ENCODE measurements at regions not wholly inside any gene's neighbourhood (a gene's known extent, or its start where the extent isn't known, plus 50 kb on each side); places are given as distances from the start of the nearest gene placed in this dataset.
A peak's percentile ranks its signal among the peaks of the same experiment; 100 is the strongest.

- Mint-ChIP-seq H3K27ac (ENCODE audit: unreplicated experiment) (no peak overlapping the region), H3K4me3 (ENCODE audit: unreplicated experiment) (no peak overlapping the region), H3K4me1 (ENCODE audit: low read depth, unreplicated experiment) (peaks cover 12% of the 10 kb centered on the region), H3K9me3 (ENCODE audit: unreplicated experiment) (peaks cover 3% of the 10 kb centered on the region), H3K27me3 (ENCODE audit: low read depth, unreplicated experiment) (no peaks in the 10 kb centered on the region), H3K36me3 (ENCODE audit: low read depth, unreplicated experiment) (no peaks in the 10 kb centered on the region)
- H3K4me3 ChIP-seq (ENCODE audit: insufficient read depth, low read depth, low read length): peak overlapping the region; percentile 36
- FAIRE-seq: no peak
- H3K27ac ChIP-seq (ENCODE audit: low read depth, low read length): peak overlapping the region; percentile 58
- no peaks in the 10 kb centered on the region for H3K36me3 ChIP-seq (ENCODE audit: insufficient read depth, low read length)
- H3K9ac ChIP-seq (ENCODE audit: low read length): peak overlapping the region; percentile 46
- H3K79me2 ChIP-seq (ENCODE audit: insufficient read depth, low read length): no peaks in the 10 kb centered on the region
- no peaks in the 10 kb centered on the region for H3K9me3 ChIP-seq (ENCODE audit: insufficient read depth, low read depth, low read length)
- no peak for TF ChIP-seq CTCF (IDR thresholded peaks at IDR 0.05; ENCODE audit: insufficient read depth, low read depth, low read length)
- no peak for TF ChIP-seq EZH2 (IDR thresholded peaks at IDR 0.05; ENCODE audit: insufficient read depth, low read length)
- peak overlapping the region; percentile 79 for H3K4me2 ChIP-seq (ENCODE audit: low read length)
- H4K20me1 ChIP-seq (ENCODE audit: insufficient read depth, low read length): no peaks in the 10 kb centered on the region
- DNase-seq (ENCODE audit: low read depth): peak; percentile 30
- peak overlapping the region; percentile 54 for H2AFZ ChIP-seq (ENCODE audit: low read depth, low read length)
- peaks cover 8% of the 10 kb centered on the region for H3K4me1 ChIP-seq (ENCODE audit: insufficient read depth, low read length)
- no peaks in the 10 kb centered on the region for H3K27me3 ChIP-seq (ENCODE audit: insufficient read depth, low read length)
Measured at GRCh38 chr5:104345222-104346016, 782.8 kb upstream of the NUDT12 start.

- no peak overlapping the region for H2AFZ ChIP-seq (ENCODE audit: low read depth, low read length)
- TF ChIP-seq EZH2 (IDR thresholded peaks at IDR 0.05; ENCODE audit: insufficient read depth, low read length): no peak
- TF ChIP-seq CTCF (IDR thresholded peaks at IDR 0.05; ENCODE audit: insufficient read depth, low read depth, low read length): no peak
- H3K79me2 ChIP-seq (ENCODE audit: insufficient read depth, low read length): no peaks in the 10 kb centered on the region
- H3K27me3 Mint-ChIP-seq (ENCODE audit: low read depth, unreplicated experiment): no peaks in the 10 kb centered on the region
- H4K20me1 ChIP-seq (ENCODE audit: insufficient read depth, low read length): no peaks in the 10 kb centered on the region
- peak overlapping the region; percentile 36 for H3K4me3 ChIP-seq (ENCODE audit: insufficient read depth, low read depth, low read length)
- H3K4me1 ChIP-seq (ENCODE audit: insufficient read depth, low read length): peaks cover 8% of the 10 kb centered on the region
- DNase-seq (ENCODE audit: low read depth) (peak; percentile 68), FAIRE-seq (no peak)
- H3K4me2 ChIP-seq (ENCODE audit: low read length): peak overlapping the region; percentile 79
- no peak overlapping the region for H3K27ac Mint-ChIP-seq (ENCODE audit: unreplicated experiment)
- H3K9ac ChIP-seq (ENCODE audit: low read length): peak overlapping the region; percentile 46
- no peaks in the 10 kb centered on the region for H3K36me3 Mint-ChIP-seq (ENCODE audit: low read depth, unreplicated experiment)
- H3K27ac ChIP-seq (ENCODE audit: low read depth, low read length): peak overlapping the region; percentile 58
- H3K4me3 Mint-ChIP-seq (ENCODE audit: unreplicated experiment): no peak overlapping the region
- H3K4me1 Mint-ChIP-seq (ENCODE audit: low read depth, unreplicated experiment): peaks cover 16% of the 10 kb centered on the region
- H3K27me3 ChIP-seq (ENCODE audit: insufficient read depth, low read length): no peaks in the 10 kb centered on the region
- no peaks in the 10 kb centered on the region for H3K9me3 ChIP-seq (ENCODE audit: insufficient read depth, low read depth, low read length)
- no peaks in the 10 kb centered on the region for H3K9me3 Mint-ChIP-seq (ENCODE audit: unreplicated experiment)
- H3K36me3 ChIP-seq (ENCODE audit: insufficient read depth, low read length): no peaks in the 10 kb centered on the region
Measured at GRCh38 chr5:104344809-104345208, 782.2 kb upstream of the NUDT12 start.

GRCh38 chr5:104327801-104328200, 765.2 kb upstream of the NUDT12 start:
- TF ChIP-seq CTCF (IDR thresholded peaks at IDR 0.05; ENCODE audit: insufficient read depth, low read depth, low read length) (no peak), EZH2 (IDR thresholded peaks at IDR 0.05; ENCODE audit: insufficient read depth, low read length) (no peak)
- Histone ChIP-seq H3K4me1 (ENCODE audit: insufficient read depth, low read length) (no peaks in the 10 kb centered on the region), H3K4me2 (ENCODE audit: low read length) (no peak overlapping the region), H3K9ac (ENCODE audit: low read length) (no peak overlapping the region), H2AFZ (ENCODE audit: low read depth, low read length) (no peak overlapping the region), H3K9me3 (ENCODE audit: insufficient read depth, low read depth, low read length) (no peaks in the 10 kb centered on the region), H3K27ac (ENCODE audit: low read depth, low read length) (no peak overlapping the region), H3K36me3 (ENCODE audit: insufficient read depth, low read length) (no peaks in the 10 kb centered on the region), H3K4me3 (ENCODE audit: insufficient read depth, low read depth, low read length) (no peak overlapping the region), H3K27me3 (ENCODE audit: insufficient read depth, low read length) (no peaks in the 10 kb centered on the region), H3K79me2 (ENCODE audit: insufficient read depth, low read length) (no peaks in the 10 kb centered on the region), H4K20me1 (ENCODE audit: insufficient read depth, low read length) (no peaks in the 10 kb centered on the region)
- Mint-ChIP-seq H3K27ac (ENCODE audit: unreplicated experiment) (no peak overlapping the region), H3K9me3 (ENCODE audit: unreplicated experiment) (no peaks in the 10 kb centered on the region), H3K4me3 (ENCODE audit: unreplicated experiment) (no peak overlapping the region), H3K36me3 (ENCODE audit: low read depth, unreplicated experiment) (no peaks in the 10 kb centered on the region), H3K27me3 (ENCODE audit: low read depth, unreplicated experiment) (no peaks in the 10 kb centered on the region), H3K4me1 (ENCODE audit: low read depth, unreplicated experiment) (no peaks in the 10 kb centered on the region)
- no peak for DNase-seq (ENCODE audit: low read depth)
- FAIRE-seq: no peak

All from astrocyte (in vitro differentiated cells and primary cell).